ENCODE measurements at regions not wholly inside any gene's neighbourhood (a gene's known extent, or its start where the extent isn't known, plus 50 kb on each side); places are given as distances from the start of the nearest gene placed in this dataset.

DNA sequence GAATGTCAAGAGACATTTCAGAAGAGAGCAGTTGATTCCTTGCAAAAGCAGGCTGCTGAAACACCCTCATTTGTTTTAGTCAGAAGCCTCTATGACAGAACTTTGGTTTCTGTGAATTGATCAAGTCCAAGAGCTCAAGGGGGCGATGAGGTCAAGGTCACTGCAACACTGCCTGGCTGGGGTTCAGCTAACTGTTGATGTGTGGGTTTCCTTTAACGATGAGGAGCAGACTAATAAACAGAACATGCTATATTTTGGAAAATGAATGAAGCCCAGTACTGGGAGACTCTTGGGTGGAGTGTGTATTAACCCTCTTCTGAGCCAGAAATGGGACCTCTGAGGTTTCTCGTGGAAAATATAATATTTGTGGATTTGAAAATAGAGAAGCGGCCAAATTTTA, 109.3 kb downstream of the ZC3H11B start:
- CTCF ChIA-PET, result no interaction called here

DNA sequence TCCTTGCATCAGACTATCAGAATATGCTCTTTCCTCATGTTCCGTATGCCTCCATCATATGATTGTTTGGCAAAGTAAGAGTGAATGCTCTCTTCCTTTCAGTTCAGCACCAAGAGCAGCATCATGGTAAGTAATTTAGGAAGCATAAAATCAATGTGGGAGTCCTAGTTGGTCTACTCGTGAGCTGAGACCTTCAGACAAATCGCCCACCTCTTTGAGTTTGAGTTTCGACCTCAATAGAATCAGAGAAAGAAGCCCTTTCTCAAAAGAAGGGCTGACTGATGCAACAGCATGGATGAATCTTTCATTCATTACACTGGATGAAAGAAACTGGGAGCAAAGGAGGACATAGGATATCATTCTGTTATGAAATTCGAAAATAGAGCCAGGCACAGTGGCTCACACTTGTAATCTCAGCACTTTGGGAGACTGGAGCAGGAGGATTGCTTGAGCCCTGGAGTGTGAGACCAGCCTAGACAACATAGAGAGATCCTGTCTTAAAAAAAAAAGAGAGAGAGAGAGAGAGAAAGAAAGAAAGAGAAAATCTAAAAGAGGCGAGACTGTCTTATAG, 112.5 kb downstream of the ZC3H11B start:
- Histone ChIP-seq H3K9me3 (ENCODE audit: low read length) (no peaks in the 10 kb centered on the region), H2AFZ (ENCODE audit: low read length) (no peak overlapping the region), H3K4me1 (ENCODE audit: insufficient read depth, low read length) (peaks cover 15% of the 10 kb centered on the region), H3K9ac (ENCODE audit: low read length) (no peak overlapping the region), H3K27me3 (ENCODE audit: low read length) (no peaks in the 10 kb centered on the region), H3K27ac (ENCODE audit: low read length) (no peak overlapping the region), H3K79me2 (ENCODE audit: low read length) (no peaks in the 10 kb centered on the region), H3K36me3 (ENCODE audit: low read depth, low read length) (no peaks in the 10 kb centered on the region), H3K4me3 (ENCODE audit: low read length) (no peak overlapping the region), H3F3A (ENCODE audit: low read length, unreplicated experiment) (no peaks in the 10 kb centered on the region), H4K20me1 (ENCODE audit: low read length) (no peaks in the 10 kb centered on the region), H3K9me2 (replicated peaks; ENCODE audit: low read length) (no peaks in the 10 kb centered on the region), H3K4me2 (ENCODE audit: low read length) (no peak overlapping the region)
- TF ChIP-seq EZH2phosphoT487 (IDR thresholded peaks at IDR 0.05; ENCODE audit: borderline replicate concordance, low read length) (no peak), EZH2 (IDR thresholded peaks at IDR 0.05; ENCODE audit: low read length, unreplicated experiment) (no peak)
- TF ChIP-seq, protein P1, sequence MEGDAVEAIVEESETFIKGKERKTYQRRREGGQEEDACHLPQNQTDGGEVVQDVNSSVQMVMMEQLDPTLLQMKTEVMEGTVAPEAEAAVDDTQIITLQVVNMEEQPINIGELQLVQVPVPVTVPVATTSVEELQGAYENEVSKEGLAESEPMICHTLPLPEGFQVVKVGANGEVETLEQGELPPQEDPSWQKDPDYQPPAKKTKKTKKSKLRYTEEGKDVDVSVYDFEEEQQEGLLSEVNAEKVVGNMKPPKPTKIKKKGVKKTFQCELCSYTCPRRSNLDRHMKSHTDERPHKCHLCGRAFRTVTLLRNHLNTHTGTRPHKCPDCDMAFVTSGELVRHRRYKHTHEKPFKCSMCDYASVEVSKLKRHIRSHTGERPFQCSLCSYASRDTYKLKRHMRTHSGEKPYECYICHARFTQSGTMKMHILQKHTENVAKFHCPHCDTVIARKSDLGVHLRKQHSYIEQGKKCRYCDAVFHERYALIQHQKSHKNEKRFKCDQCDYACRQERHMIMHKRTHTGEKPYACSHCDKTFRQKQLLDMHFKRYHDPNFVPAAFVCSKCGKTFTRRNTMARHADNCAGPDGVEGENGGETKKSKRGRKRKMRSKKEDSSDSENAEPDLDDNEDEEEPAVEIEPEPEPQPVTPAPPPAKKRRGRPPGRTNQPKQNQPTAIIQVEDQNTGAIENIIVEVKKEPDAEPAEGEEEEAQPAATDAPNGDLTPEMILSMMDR (conservative IDR thresholded peaks at IDR 0.05; ENCODE audit: low read depth, low read length), result no peak
- BruUV-seq (replicated peaks), result no TSS peak
- DNase-seq (no peak), ATAC-seq (no peak)
- POLR2A ChIA-PET (ENCODE audit: unreplicated experiment), result no interaction called here
- intact Hi-C loops (cut with micrococcal nuclease), result no loop called here
- CTCF ChIA-PET, result no interaction called here

More for the DNA sequence above, 109.3 kb downstream of the ZC3H11B start:
- Histone ChIP-seq H2AFZ (ENCODE audit: low read length) (no peak overlapping the region), H3F3A (ENCODE audit: low read length, unreplicated experiment) (no peaks in the 10 kb centered on the region), H3K9me3 (ENCODE audit: low read length) (no peaks in the 10 kb centered on the region), H3K9me2 (replicated peaks; ENCODE audit: low read length) (no peaks in the 10 kb centered on the region), H3K36me3 (ENCODE audit: low read depth, low read length) (no peaks in the 10 kb centered on the region), H3K27ac (ENCODE audit: low read length) (no peak overlapping the region), H3K4me3 (ENCODE audit: low read length) (no peak overlapping the region), H4K20me1 (ENCODE audit: low read length) (no peaks in the 10 kb centered on the region), H3K4me2 (ENCODE audit: low read length) (no peak overlapping the region), H3K79me2 (ENCODE audit: low read length) (no peaks in the 10 kb centered on the region), H3K27me3 (ENCODE audit: low read length) (no peaks in the 10 kb centered on the region), H3K9ac (ENCODE audit: low read length) (no peak overlapping the region), H3K4me1 (ENCODE audit: insufficient read depth, low read length) (peaks cover 31% of the 10 kb centered on the region)
- no peak for ATAC-seq
- POLR2A ChIA-PET (ENCODE audit: unreplicated experiment), result interaction anchor here (0.6 kb wide), 1 partner anchor 118 kb away, joined by 11 read pairs; no protein-coding TSS in a partner anchor
- BruUV-seq (replicated peaks), result no TSS peak
- TF ChIP-seq EZH2phosphoT487 (IDR thresholded peaks at IDR 0.05; ENCODE audit: borderline replicate concordance, low read length) (no peak), EZH2 (IDR thresholded peaks at IDR 0.05; ENCODE audit: low read length, unreplicated experiment) (no peak)
- TF ChIP-seq, protein P1 (conservative IDR thresholded peaks at IDR 0.05; ENCODE audit: low read depth, low read length), result no peak
- intact Hi-C loops (cut with micrococcal nuclease), result no loop called here
- no peak for DNase-seq

- CTCF ChIA-PET, result no interaction called here
- Histone ChIP-seq H3K27ac (ENCODE audit: low read length) (no peak overlapping the region), H4K20me1 (ENCODE audit: low read length) (no peaks in the 10 kb centered on the region)
These were observed 114.2 kb downstream of the ZC3H11B start for GRCh38 chr1:219498666-219499065.

More at GRCh38 chr1:219498666-219499065, 114.2 kb downstream of the ZC3H11B start:
- no peaks in the 10 kb centered on the region for H3K36me3 ChIP-seq (ENCODE audit: low read depth, low read length)
- H3K9me2 ChIP-seq (replicated peaks; ENCODE audit: low read length), result no peaks in the 10 kb centered on the region
- POLR2A ChIA-PET (ENCODE audit: unreplicated experiment), result no interaction called here
- ATAC-seq (no peak), DNase-seq (no peak)
- H3K4me1 ChIP-seq (ENCODE audit: insufficient read depth, low read length), result no peaks in the 10 kb centered on the region
- TF ChIP-seq EZH2phosphoT487 (IDR thresholded peaks at IDR 0.05; ENCODE audit: borderline replicate concordance, low read length) (no peak), EZH2 (IDR thresholded peaks at IDR 0.05; ENCODE audit: low read length, unreplicated experiment) (no peak)
- TF ChIP-seq, protein P1 (conservative IDR thresholded peaks at IDR 0.05; ENCODE audit: low read depth, low read length), result no peak
- intact Hi-C loops (cut with micrococcal nuclease), result no loop called here
- no peaks in the 10 kb centered on the region for H3K9me3 ChIP-seq (ENCODE audit: low read length)
- no TSS peak for BruUV-seq (replicated peaks)
- no peaks in the 10 kb centered on the region for H3K27me3 ChIP-seq (ENCODE audit: low read length)
- H3K4me2 ChIP-seq (ENCODE audit: low read length), result no peak overlapping the region
- no peaks in the 10 kb centered on the region for H3K79me2 ChIP-seq (ENCODE audit: low read length)
- no peak overlapping the region for H3K9ac ChIP-seq (ENCODE audit: low read length)
- H3F3A ChIP-seq (ENCODE audit: low read length, unreplicated experiment), result no peaks in the 10 kb centered on the region
- no peak overlapping the region for H2AFZ ChIP-seq (ENCODE audit: low read length)
- no peak overlapping the region for H3K4me3 ChIP-seq (ENCODE audit: low read length)

All from PC-3 (cell line).